HL-60 (cell line): ENCODE measurements at regions not wholly inside any gene's neighbourhood (a gene's known extent, or its start where the extent isn't known, plus 50 kb on each side); places are given as distances from the start of the nearest gene placed in this dataset.

Source experiments
- DNase-seq, 2 experiments: peaks; one replicate each; pipeline ENCODE4 v3.0.0-alpha.2; 2010 to 2020; ENCODE audit warnings: low read depth in 1 of 2, low spot score in 1 of 2
- H3K27ac ChIP-seq: fragments of 250-450 bp; sonication (Bioruptor Pico); replicated peaks from 2 replicates; pipeline ENCODE4 v1.5.1; 2020; ENCODE audit warnings: mild to moderate bottlenecking, moderate library complexity
- H3K27me3 ChIP-seq: fragments of 250-450 bp; sonication (Bioruptor Pico); 2 replicates; pipeline ENCODE4 v1.5.1; 2021; ENCODE audit warnings: mild to moderate bottlenecking, moderate library complexity; ENCODE audit not compliant: insufficient read depth, poor library complexity, severe bottlenecking
- H3K4me3 ChIP-seq: replicated peaks from 2 replicates; pipeline ENCODE4 v1.5.1; 2011; ENCODE audit warnings: mild to moderate bottlenecking, control low read depth, low read length; ENCODE audit not compliant: insufficient read depth
- GABPA ChIP-seq: IDR thresholded peaks from 2 replicates; pipeline ENCODE4 v1.6.1; 2012; ENCODE audit warnings: low read depth
- POLR2AphosphoS5 ChIP-seq: IDR thresholded peaks from 2 replicates; pipeline ENCODE4 v1.6.1; 2012; ENCODE audit warnings: low read depth
- SPI1 ChIP-seq: IDR thresholded peaks from 2 replicates; pipeline ENCODE4 v1.6.1; 2012; ENCODE audit warnings: low read depth, mild to moderate bottlenecking, borderline replicate concordance
- TF ChIP-seq, protein P1 (sequence below): IDR thresholded peaks from one replicate; pipeline ENCODE4 v1.5.1; 2011; ENCODE audit warnings: low read length, control low read depth, inconsistent platforms; ENCODE audit not compliant: insufficient read depth
- TF ChIP-seq, protein P2 (sequence below): IDR thresholded peaks from 2 replicates; pipeline ENCODE4 v1.6.1; 2012; ENCODE audit warnings: low read depth; ENCODE audit not compliant: insufficient replicate concordance

DNA sequence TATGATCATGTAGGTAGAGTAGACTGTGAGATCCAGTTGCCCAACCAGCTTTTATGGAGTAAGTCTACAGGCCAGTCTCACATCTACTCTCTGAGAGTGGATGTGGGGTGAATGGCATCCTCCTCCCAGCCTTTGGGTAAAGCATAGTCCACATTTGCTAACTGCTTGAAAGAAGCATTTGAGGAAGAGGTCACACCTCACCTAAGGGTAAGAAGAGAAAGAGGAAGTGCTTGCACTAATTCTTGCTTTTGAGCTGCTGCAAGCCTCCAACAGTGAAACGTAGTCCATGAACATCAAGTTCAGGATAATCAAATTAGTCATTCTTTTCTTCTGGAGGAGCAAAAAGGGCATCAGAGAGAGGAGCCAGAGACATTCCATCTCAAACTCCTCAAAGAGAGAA is 93.9 kb upstream of the AGR3 start:
- peak overlapping the region; percentile 7; the same call in 1 of the 2 replicates for H3K27ac ChIP-seq
- TF ChIP-seq SPI1 (peak; percentile 100), GABPA (no peak)
- TF ChIP-seq, protein P1, sequence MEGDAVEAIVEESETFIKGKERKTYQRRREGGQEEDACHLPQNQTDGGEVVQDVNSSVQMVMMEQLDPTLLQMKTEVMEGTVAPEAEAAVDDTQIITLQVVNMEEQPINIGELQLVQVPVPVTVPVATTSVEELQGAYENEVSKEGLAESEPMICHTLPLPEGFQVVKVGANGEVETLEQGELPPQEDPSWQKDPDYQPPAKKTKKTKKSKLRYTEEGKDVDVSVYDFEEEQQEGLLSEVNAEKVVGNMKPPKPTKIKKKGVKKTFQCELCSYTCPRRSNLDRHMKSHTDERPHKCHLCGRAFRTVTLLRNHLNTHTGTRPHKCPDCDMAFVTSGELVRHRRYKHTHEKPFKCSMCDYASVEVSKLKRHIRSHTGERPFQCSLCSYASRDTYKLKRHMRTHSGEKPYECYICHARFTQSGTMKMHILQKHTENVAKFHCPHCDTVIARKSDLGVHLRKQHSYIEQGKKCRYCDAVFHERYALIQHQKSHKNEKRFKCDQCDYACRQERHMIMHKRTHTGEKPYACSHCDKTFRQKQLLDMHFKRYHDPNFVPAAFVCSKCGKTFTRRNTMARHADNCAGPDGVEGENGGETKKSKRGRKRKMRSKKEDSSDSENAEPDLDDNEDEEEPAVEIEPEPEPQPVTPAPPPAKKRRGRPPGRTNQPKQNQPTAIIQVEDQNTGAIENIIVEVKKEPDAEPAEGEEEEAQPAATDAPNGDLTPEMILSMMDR, result no peak
- no peaks in the 10 kb centered on the region for H3K27me3 ChIP-seq
- DNase-seq, result peak; percentile 28 to 80
- H3K4me3 ChIP-seq, result no peak overlapping the region

GRCh38 chr7:16978358-16979244 is 96.8 kb upstream of the AGR3 start:
- Histone ChIP-seq H3K27ac (no peak overlapping the region), H3K4me3 (no peak overlapping the region), H3K27me3 (no peaks in the 10 kb centered on the region)
- DNase-seq, result no peak
- TF ChIP-seq, protein P1, result no peak
- no peak for TF ChIP-seq POLR2AphosphoS5
- TF ChIP-seq, protein P2, sequence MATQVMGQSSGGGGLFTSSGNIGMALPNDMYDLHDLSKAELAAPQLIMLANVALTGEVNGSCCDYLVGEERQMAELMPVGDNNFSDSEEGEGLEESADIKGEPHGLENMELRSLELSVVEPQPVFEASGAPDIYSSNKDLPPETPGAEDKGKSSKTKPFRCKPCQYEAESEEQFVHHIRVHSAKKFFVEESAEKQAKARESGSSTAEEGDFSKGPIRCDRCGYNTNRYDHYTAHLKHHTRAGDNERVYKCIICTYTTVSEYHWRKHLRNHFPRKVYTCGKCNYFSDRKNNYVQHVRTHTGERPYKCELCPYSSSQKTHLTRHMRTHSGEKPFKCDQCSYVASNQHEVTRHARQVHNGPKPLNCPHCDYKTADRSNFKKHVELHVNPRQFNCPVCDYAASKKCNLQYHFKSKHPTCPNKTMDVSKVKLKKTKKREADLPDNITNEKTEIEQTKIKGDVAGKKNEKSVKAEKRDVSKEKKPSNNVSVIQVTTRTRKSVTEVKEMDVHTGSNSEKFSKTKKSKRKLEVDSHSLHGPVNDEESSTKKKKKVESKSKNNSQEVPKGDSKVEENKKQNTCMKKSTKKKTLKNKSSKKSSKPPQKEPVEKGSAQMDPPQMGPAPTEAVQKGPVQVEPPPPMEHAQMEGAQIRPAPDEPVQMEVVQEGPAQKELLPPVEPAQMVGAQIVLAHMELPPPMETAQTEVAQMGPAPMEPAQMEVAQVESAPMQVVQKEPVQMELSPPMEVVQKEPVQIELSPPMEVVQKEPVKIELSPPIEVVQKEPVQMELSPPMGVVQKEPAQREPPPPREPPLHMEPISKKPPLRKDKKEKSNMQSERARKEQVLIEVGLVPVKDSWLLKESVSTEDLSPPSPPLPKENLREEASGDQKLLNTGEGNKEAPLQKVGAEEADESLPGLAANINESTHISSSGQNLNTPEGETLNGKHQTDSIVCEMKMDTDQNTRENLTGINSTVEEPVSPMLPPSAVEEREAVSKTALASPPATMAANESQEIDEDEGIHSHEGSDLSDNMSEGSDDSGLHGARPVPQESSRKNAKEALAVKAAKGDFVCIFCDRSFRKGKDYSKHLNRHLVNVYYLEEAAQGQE, result no peak
- TF ChIP-seq SPI1, result no peak
- no peak for TF ChIP-seq GABPA

DNA sequence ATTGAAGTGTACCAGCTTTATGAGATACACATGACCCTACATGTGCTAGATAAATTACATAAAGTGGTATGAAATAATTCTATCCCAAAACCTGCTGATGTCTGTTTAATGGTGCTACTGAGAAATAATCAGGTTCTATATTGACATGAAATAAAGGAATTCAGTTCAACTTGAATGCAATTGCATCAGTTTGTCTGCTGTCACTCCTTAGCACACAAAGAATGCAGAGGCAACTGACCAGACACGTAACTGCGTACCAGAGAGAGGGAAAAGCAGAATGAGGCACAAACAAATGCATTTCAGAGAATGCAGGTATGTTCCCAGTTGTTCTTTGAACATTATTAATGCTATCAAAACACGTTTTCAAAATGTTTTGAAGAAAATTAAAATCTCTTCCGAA is 98.8 kb upstream of the AGR3 start:
- TF ChIP-seq POLR2AphosphoS5, result no peak
- no peak for TF ChIP-seq GABPA
- TF ChIP-seq, protein P2, result no peak
- TF ChIP-seq SPI1, result no peak
- TF ChIP-seq, protein P1, result no peak
- no peak for DNase-seq
- H3K4me3 ChIP-seq, result no peak overlapping the region
- no peak overlapping the region for H3K27ac ChIP-seq
- no peaks in the 10 kb centered on the region for H3K27me3 ChIP-seq
